CD4-positive, alpha-beta T cell treated with Interleukin-17A for 1 hour (primary cell): ENCODE measurements at regions not wholly inside any gene's neighbourhood (a gene's known extent, or its start where the extent isn't known, plus 50 kb on each side); places are given as distances from the start of the nearest gene placed in this dataset.
A peak's percentile ranks its signal among the peaks of the same experiment; 100 is the strongest.

ENCODE experiments used
- DNase-seq: peaks from one replicate; pipeline ENCODE4 v3.0.0-alpha.2; 2020

- no peak for DNase-seq
Observed at GRCh38 chrX:42149765-42150164, 226.4 kb upstream of the CASK start.

DNA sequence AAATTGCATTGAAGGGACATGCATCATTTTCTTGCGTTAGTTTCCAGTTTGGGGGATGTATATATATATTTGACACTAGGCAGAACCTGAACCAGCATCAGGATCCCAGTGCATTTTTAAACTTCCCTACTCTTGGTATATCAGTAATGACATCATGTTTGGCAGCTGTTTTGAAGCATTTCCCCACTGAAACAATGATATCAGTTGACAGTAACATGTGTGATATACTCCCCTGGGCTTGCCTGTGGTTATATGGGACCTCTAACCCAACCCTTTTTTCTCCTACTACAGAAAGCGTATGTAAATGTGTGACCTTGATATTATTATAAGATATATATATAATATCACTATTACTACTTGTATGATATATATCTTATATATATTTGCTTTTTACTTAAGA is 225.9 kb upstream of the CASK start:
- DNase-seq = no peak

DNA sequence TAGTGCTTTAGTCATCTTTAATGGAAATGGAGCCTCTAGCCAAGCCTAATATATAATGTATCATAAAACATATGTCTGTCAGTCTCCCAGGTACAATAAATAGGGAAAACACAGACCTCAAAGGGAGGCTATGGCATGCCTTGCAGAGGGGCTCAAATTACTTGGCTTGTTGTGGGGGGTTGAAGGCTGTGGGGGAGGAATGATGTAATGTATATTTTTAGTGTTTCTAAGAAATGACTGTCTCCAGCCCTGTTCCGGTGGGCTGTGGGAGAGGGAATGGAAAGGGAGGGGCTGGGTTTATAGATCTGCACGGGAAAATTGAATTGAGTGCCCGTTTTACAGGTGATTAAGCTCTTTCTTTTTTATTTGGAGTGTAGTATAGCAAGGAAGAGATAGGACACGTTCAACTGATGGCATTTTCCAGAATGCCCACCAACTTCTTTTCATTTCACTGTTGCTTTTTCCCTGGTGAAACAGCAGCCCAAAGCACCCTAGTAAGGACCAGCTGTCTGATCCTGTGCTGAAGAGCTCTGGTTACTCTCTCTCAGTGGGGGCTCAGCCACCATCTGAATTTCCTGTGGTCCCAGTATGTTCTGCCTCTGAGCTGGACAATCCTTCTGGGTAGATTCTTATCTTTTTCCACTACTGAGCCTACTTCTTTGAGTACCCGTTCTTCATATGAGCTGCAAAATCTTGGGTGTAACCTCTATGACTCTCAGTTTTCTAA is 220.7 kb upstream of the CASK start:
- no peak for DNase-seq

DNA sequence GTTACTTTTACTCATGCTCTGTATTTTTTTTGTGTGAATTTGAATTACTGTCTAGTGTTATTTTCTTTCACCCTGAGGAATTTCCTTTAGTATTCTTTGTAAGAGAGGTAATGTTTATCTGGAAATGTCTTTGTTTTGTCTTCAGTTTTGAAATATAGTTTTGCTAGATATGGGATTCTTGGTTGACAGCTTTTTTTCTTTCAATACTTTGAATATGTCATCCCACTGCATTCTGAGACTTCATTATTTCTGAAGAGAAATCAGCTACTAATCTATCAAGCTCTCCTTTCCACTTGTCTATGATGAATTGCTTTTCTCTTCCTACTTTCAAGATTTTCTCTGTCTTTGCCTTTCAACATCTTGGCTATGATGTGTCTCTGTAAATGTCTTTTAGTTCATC is 217.0 kb upstream of the CASK start:
- DNase-seq = no peak

DNA sequence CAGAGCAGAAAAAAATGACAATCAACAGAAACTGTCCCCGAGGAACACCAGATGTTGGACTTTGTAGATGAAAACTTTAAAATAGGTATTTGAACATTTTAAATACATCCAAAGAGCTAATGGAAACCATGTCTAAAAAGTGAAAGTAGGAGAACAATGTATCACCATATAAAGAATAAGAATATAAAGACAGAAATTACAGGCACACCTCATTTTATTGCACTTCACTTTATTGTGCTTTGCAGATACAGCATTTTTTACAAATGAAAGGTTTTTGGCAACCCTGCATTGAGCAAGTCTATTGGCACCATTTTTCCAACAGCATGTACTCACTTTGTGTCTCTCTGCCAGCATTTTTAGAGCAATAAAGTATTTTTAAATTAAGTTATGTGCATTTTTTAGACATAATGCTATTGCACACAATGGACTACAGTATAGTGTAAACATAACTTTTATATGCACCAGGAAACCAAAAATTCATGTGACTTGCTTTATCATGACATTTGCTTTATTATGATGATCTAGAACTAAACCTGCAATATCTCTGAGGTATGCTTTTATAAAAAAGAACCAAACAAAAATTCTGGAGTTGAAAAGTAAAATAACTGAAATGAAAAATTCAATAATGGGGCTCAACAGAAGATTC is 212.4 kb upstream of the CASK start:
- no peak for DNase-seq

DNA sequence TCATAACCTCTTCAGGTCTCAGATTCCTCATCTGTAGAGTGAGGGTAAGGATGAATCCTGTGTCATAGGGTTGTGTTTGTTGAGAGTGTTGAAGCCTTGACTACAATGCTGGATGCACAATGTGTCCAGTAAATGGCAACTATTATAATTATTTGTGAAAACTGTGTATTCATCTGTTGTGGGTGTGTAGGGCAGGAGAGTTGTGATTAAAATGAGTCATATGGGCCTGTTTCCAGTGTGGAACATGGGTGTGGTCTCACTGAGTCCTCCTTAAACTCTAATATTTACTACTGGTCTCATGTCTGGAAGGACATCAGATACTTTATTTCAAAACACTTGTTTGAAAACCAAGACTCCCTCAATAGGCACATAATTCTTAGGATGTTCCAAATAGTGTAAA is 208.5 kb upstream of the CASK start:
- no peak for DNase-seq

DNA sequence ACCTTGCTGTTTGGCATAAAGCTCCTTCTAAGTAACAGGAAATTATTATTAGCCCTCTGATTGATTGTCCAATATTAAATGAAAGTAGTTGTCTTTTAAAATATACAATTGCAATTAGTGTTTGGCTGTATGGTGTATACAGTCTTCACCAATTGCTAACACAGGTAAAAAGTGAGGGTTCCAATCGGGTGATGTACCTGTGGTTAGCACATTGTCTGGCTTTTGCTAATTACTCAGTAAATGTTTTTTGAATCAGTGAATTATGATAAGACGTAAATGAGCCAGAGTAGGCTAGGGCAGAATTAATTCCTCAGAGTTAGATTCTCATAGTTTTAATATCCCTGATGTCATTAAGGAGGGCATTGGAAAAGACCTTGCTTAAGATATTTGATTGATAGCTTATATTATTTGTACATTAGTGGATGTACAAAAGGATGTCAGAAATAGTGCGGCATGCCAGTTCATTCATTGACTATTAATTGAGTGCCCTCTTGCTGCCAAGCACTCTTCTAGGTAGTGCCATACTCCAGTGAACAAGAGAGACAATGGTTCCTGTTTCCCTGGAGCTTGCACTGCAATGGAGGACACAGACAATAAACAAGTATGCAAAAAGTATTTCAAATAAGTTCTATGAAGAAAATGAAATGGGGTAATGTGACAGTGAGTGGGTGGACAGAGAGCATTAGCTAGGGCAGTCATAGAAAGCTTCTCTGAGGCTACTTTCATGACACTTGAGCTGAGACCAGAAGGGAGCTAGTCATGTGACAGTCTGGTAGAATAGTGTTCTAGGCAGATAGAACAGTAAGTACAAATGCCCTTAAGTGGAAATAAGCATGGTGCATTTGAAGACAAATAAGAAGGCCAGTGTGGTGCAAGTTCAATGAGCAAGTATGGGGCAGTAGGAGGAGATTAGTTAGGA is 205.9 kb upstream of the CASK start:
- no peak for DNase-seq

- no peak for DNase-seq
Observed at GRCh38 chrX:42128587-42128986, 205.2 kb upstream of the CASK start.

DNA sequence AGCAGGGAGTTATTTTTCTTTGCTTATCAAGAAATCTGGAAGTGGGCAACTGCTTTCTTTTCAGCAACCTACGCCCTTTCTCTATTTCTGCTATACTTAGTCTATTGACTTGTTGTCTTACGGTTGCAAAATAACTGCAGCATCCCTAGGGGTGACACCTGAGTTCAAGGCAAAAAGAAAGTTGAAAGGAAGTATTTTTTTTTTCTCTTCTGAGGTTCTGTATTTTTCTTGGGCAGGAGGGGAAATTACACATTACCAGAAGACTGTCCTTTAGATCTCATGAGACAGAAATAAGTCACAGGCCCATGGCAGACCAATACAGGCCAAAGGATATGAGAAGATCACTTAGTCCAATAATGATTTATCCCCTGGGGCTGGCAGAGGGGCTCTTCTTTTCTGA is 204.7 kb upstream of the CASK start:
- DNase-seq = peak; percentile 44

- no peak for DNase-seq
Observed at GRCh38 chrX:42127563-42127962, 204.2 kb upstream of the CASK start.

- no peak for DNase-seq
Observed at GRCh38 chrX:42123369-42123768, 200.0 kb upstream of the CASK start.

GRCh38 chrX:42119076-42119475 is 195.7 kb upstream of the CASK start:
- no peak for DNase-seq

DNA sequence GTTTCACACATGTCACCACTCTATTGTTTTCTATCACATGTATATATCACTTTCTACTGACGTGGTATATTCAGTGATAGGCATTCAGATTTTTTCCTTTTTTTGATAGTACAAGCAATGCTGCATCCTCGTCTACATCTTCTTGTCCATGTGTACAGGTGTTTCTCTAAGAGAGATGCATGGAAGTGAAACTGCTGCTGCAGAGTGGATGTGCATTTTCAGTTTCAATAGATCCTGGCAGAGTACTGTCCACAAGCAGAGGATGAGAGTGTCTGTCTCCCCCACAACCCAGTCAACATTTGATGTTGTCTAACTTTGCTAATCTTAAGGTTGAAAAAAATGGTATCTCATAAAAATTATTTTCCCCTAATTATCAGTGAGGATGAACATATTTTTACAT is 194.0 kb upstream of the CASK start:
- DNase-seq = no peak

GRCh38 chrX:42109428-42109827 is 186.1 kb upstream of the CASK start:
- peak; percentile 4 for DNase-seq

DNA sequence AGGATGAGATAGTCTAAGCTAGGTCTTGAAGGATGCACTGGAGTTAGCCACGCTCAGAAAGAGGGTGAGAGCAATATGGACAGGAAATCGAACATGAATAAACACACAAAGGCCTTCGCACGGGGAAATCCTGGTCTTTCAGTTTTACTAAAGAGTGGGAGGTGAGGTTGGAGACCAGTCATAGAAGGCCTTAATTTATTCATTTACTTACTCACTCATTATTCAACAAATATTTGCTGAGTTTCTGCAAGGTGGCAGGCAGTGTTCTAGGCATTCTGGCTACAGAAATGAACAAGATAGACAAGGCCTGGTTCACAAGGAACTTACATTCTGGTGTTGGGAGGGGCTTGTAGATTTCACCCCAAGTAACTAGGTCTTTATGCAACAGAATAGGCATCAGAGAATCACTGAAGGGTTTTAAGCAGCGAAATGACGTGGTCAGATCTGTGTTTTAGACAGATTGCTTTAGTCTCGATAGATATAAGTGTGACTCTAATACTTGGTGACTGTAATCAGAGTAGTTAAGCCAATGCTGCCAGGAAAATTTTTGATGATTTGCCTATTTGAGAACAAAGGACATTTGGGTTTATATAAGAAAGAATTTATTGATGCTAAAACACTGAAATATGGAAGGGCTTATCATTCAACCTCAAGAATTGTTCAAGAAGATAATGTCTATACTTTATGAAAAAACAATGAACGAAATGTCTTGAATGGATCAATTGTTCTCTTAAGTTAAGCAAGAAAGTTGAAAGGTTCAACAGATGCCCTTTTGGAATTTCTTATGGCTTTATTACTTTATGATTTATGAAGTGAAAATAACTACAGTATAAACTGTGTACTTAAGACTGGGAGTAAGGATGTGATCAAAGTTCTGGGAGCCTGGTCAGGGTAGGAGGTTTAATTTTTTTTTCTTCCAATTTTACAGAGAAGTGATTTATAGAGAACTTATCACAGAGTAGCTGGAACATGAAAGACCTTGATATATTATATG is 184.4 kb upstream of the CASK start:
- DNase-seq = no peak

DNA sequence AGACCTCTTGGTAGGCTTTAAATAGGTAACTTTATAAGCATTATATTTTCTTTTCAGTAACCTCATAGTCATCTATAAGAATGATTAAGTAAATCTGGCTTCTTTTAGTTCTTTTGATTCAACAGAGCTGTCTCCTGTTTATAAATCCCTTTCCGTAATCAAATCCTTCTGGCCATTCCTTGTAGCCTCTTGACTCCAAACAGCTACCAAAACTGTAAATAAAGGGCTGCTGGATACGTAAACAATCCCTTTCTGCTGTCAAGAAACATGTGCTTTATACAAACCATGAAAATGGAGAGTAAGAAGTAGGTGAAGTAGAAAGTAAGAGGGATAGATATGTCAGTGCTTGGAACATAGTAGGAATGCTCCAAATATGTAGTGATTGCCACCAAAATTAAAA is 183.2 kb upstream of the CASK start:
- DNase-seq = no peak

GRCh38 chrX:42102586-42103282 is 179.4 kb upstream of the CASK start:
- DNase-seq = no peak

- DNase-seq = no peak
Observed at GRCh38 chrX:42098900-42099299, 175.5 kb upstream of the CASK start.

- DNase-seq = no peak
Observed at GRCh38 chrX:42097486-42097885, 174.1 kb upstream of the CASK start.

- no peak for DNase-seq
Observed at GRCh38 chrX:42096265-42096920, 173.0 kb upstream of the CASK start.

DNA sequence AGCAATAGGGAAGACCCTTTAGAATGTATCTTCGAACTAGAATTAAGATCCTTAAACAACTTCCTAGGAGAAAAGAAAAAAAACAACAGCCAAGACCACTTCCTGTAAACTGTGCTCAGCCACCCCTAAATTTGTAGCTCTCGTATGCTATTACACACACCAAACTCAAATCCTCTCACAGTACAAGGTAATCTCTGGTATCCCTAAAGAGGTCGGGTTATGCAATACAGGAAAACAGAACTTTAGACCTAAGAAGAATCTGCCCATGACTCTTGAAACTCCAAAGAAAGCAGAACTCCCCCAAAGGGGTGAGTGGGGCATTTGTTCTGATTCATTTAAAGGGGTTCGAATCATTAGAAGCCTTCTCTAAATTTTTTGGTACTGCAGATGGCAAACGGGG is 170.9 kb upstream of the CASK start:
- no peak for DNase-seq
